DOHH2 (cell line): ENCODE measurements at regions not wholly inside any gene's neighbourhood (a gene's known extent, or its start where the extent isn't known, plus 50 kb on each side); places are given as distances from the start of the nearest gene placed in this dataset.

Experiments
- H3F3A ChIP-seq: fragments of 200-600 bp; sonication (generic), shearing (Covaris generic); 2 replicates; pipeline ENCODE4 v1.6.0; 2016; ENCODE audit warnings: antibody characterized with exemption, mild to moderate bottlenecking; ENCODE audit not compliant: control insufficient read depth, insufficient read depth
- H3K27ac ChIP-seq: fragments of 200-600 bp; sonication (generic); 2 replicates; pipeline ENCODE4 v1.5.1; 2014; ENCODE audit warnings: low read depth, mild to moderate bottlenecking, low read length, moderate library complexity
- H3K27me3 ChIP-seq: fragments of 200-600 bp; sonication (generic); 2 replicates; pipeline ENCODE4 v1.6.1; 2014; ENCODE audit warnings: mild to moderate bottlenecking, low read length, mixed read lengths; ENCODE audit not compliant: control insufficient read depth
- H3K36me3 ChIP-seq: fragments of 200-600 bp; sonication (generic); 2 replicates; pipeline ENCODE4 v1.6.1; 2014; ENCODE audit warnings: mild to moderate bottlenecking, low read length, moderate library complexity, mixed read lengths; ENCODE audit not compliant: control insufficient read depth
- H3K4me1 ChIP-seq: fragments of 200-600 bp; sonication (generic); 2 replicates; pipeline ENCODE4 v1.6.1; 2014; ENCODE audit warnings: mild to moderate bottlenecking, low read length, mixed read lengths; ENCODE audit not compliant: control insufficient read depth
- H3K4me2 ChIP-seq: fragments of 200-600 bp; sonication (generic); 2 replicates; pipeline ENCODE4 v1.6.0; 2014; ENCODE audit warnings: mild to moderate bottlenecking, low read length, moderate library complexity
- H3K4me3 ChIP-seq: fragments of 200-600 bp; sonication (generic); 2 replicates; pipeline ENCODE4 v1.5.1; 2014; ENCODE audit warnings: mild to moderate bottlenecking, low read length, mixed read lengths
- H3K79me2 ChIP-seq: fragments of 200-600 bp; sonication (generic); 2 replicates; pipeline ENCODE4 v1.6.1; 2014; ENCODE audit warnings: mild to moderate bottlenecking, low read length, mixed read lengths; ENCODE audit not compliant: control insufficient read depth
- H3K9me2 ChIP-seq: fragments of 200-600 bp; sonication (generic); replicated peaks from 2 replicates; pipeline ENCODE4 v1.6.1; 2014; ENCODE audit warnings: mild to moderate bottlenecking, low read length, mixed read lengths; ENCODE audit not compliant: control insufficient read depth
- H3K9me3 ChIP-seq: fragments of 200-600 bp; sonication (generic); 2 replicates; pipeline ENCODE4 v1.6.1; 2014; ENCODE audit warnings: antibody characterized with exemption, low read length, mixed read lengths; ENCODE audit not compliant: control insufficient read depth, insufficient read depth
- H4K20me1 ChIP-seq: fragments of 200-600 bp; sonication (generic); 2 replicates; pipeline ENCODE4 v1.6.0; 2014; ENCODE audit warnings: low read depth, mild to moderate bottlenecking, antibody characterized with exemption, low read length, moderate library complexity; ENCODE audit not compliant: control insufficient read depth, insufficient read depth
- CTCF ChIP-seq: fragments of 200-600 bp; sonication (generic); IDR thresholded peaks from one replicate; pipeline ENCODE4 v1.5.1; 2014; ENCODE audit warnings: antibody characterized with exemption, mild to moderate bottlenecking, low read depth, low read length; ENCODE audit not compliant: poor library complexity, severe bottlenecking
- EZH2phosphoT487 ChIP-seq: fragments of 200-600 bp; sonication (generic); IDR thresholded peaks from 2 replicates; pipeline ENCODE4 v1.6.1; 2017; ENCODE audit warnings: borderline replicate concordance, mild to moderate bottlenecking, antibody characterized with exemption, low read length, moderate library complexity, mixed read lengths

- TF ChIP-seq EZH2phosphoT487 (no peak), CTCF (no peak)
- Histone ChIP-seq H4K20me1 (no peaks in the 10 kb centered on the region), H3K4me2 (no peak overlapping the region), H3K4me3 (no peak overlapping the region), H3F3A (no peaks in the 10 kb centered on the region), H3K27ac (no peak overlapping the region), H3K9me3 (no peaks in the 10 kb centered on the region), H3K9me2 (no peaks in the 10 kb centered on the region), H3K36me3 (no peaks in the 10 kb centered on the region), H3K79me2 (no peaks in the 10 kb centered on the region), H3K27me3 (no peaks in the 10 kb centered on the region), H3K4me1 (no peaks in the 10 kb centered on the region)
Measured at GRCh38 chr2:160898581-160899307, 261.5 kb upstream of the TANK start.

DNA sequence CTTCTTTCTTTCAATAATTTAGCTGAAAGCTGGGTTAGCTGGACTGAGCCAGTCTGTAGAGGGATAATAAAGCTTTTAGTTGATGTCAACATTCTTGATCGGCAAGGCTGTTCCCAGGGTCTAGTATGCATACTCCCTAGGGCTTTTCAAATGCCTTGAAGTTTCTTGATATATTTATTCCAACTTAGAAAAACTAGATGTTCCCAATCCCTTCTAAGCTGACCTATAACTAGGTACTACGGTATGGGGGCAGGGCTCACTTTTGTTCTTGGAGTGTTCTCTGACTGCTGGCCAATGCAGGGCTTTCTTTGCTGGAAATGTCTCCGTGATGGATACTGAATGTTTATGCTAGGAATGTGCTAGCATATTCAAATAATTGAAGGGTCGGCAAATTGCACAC, 258.6 kb upstream of the TANK start:
- Histone ChIP-seq H3K79me2 (no peaks in the 10 kb centered on the region), H3K9me3 (no peaks in the 10 kb centered on the region), H3K36me3 (no peaks in the 10 kb centered on the region), H3K9me2 (no peaks in the 10 kb centered on the region), H4K20me1 (no peaks in the 10 kb centered on the region), H3F3A (no peaks in the 10 kb centered on the region), H3K27ac (no peak overlapping the region), H3K4me1 (no peaks in the 10 kb centered on the region), H3K4me2 (no peak overlapping the region), H3K4me3 (no peak overlapping the region), H3K27me3 (no peaks in the 10 kb centered on the region)
- TF ChIP-seq EZH2phosphoT487 (no peak), CTCF (no peak)

GRCh38 chr2:160905862-160906261, 254.4 kb upstream of the TANK start:
- no peaks in the 10 kb centered on the region for H3K9me2 ChIP-seq
- no peaks in the 10 kb centered on the region for H3F3A ChIP-seq
- H3K27ac ChIP-seq: no peak overlapping the region
- H3K4me2 ChIP-seq: no peak overlapping the region
- H3K4me3 ChIP-seq: no peak overlapping the region
- no peaks in the 10 kb centered on the region for H3K4me1 ChIP-seq
- no peaks in the 10 kb centered on the region for H4K20me1 ChIP-seq
- TF ChIP-seq EZH2phosphoT487 (no peak), CTCF (no peak)
- peaks cover 5% of the 10 kb centered on the region; the same call in 1 of the 2 replicates for H3K27me3 ChIP-seq
- H3K36me3 ChIP-seq: no peaks in the 10 kb centered on the region
- H3K9me3 ChIP-seq: no peaks in the 10 kb centered on the region
- H3K79me2 ChIP-seq: no peaks in the 10 kb centered on the region
